HCT116 (cell line): ENCODE measurements at regions not wholly inside any gene's neighbourhood (a gene's known extent, or its start where the extent isn't known, plus 50 kb on each side); places are given as distances from the start of the nearest gene placed in this dataset.
"Not testable (repeated sequence)": the region's sequence is repeated elsewhere in the genome, so short reads cannot be mapped to it uniquely, and the experiment has no call there.

ENCODE experiments used
- ATAC-seq: fragments of 200-7000 bp; cut with Tn5 transposase; 2 replicates; pipeline ENCODE4 v1.9.1; 2020; ENCODE audit warnings: mild to moderate bottlenecking, moderate library complexity
- BruUV-seq: library from RNA; stranded (reverse); fragments of 400-500 nt; replicated peaks from 2 replicates; lab custom pipeline; 2021; lab: Mats Ljungman, UMichigan
- CTCF ChIA-PET: fragments of 300-600 bp; sonication (Branson Sonifier 250); formaldehyde crosslinking; loops from one replicate; lab custom pipeline; 2021; ENCODE audit warnings: antibody characterized with exemption; lab: Charles Lee
- POLR2A ChIA-PET: fragments of 300-600, 350-600 bp; sonication (Branson Sonifier 250); formaldehyde crosslinking; loops from one replicate; lab custom pipeline; 2021; ENCODE audit warnings: antibody characterized with exemption; lab: Charles Lee
- RAD21 ChIA-PET, 2 experiments: fragments of 300-600 bp; sonication (Branson Sonifier 250); formaldehyde crosslinking; loops; one replicate each; lab custom pipeline; 2023; ENCODE audit warnings: low total read pairs in 2 of 2; ENCODE audit not compliant: uncharacterized antibody in 2 of 2, unreplicated experiment in 2 of 2, low non-redundant PET in 1 of 2; lab: Charles Lee
- DNase-seq: peaks from one replicate; pipeline ENCODE4 v3.0.0-alpha.2; 2010; ENCODE audit warnings: low read depth, low spot score
- H2AFZ ChIP-seq: fragments of 200-600 bp; shearing (Covaris generic), sonication (generic); 2 replicates; pipeline ENCODE4 v1.6.1; 2017; ENCODE audit warnings: low read depth, mixed run types, mixed read lengths, antibody characterized with exemption, low read length; ENCODE audit not compliant: poor library complexity, severe bottlenecking
- H3K27ac ChIP-seq: 2 replicates; pipeline ENCODE4 v1.5.1; 2012; ENCODE audit warnings: low read depth, low read length
- H3K27me3 ChIP-seq: fragments of 200-600 bp; sonication (generic); 2 replicates; pipeline ENCODE4 v1.6.1; 2016; ENCODE audit warnings: mixed run types, low read length, mixed read lengths; ENCODE audit not compliant: insufficient read depth
- H3K36me3 ChIP-seq, 2 experiments: fragments of 200-500 bp in 1 of 2; fragments of 200-600 bp in 1 of 2; sonication (Bioruptor generic) in 1 of 2; sonication (generic) in 1 of 2; 2 replicates each; pipeline versions ENCODE4 v1.5.1 to v1.6.1; 2014 to 2016; ENCODE audit warnings: low read length in 2 of 2, inconsistent platforms in 1 of 2, mixed read lengths in 1 of 2, mixed run types in 1 of 2; ENCODE audit not compliant: insufficient read depth in 2 of 2, control insufficient read depth in 1 of 2
- H3K4me1 ChIP-seq, 2 experiments: fragments of 200-600 bp in 1 of 2; sonication (generic) in 1 of 2; 2 replicates each; pipeline versions ENCODE4 v1.5.1 to v1.6.1; 2012 to 2017; ENCODE audit warnings: low read length in 2 of 2, inconsistent platforms in 1 of 2, mild to moderate bottlenecking in 1 of 2, mixed read lengths in 1 of 2, mixed run types in 1 of 2, moderate library complexity in 1 of 2; ENCODE audit not compliant: insufficient read depth in 2 of 2, control insufficient read depth in 1 of 2
- H3K4me2 ChIP-seq: fragments of 200-600 bp; sonication (generic); 2 replicates; pipeline ENCODE4 v1.6.1; 2017; ENCODE audit warnings: mixed run types, low read length, mixed read lengths
- H3K4me3 ChIP-seq, 2 experiments: fragments of 200-600 bp in 1 of 2; sonication (generic) in 1 of 2; replicated peaks in 1 of 2; 2 replicates each; pipeline ENCODE4 v1.5.1; 2011 to 2016; ENCODE audit warnings: low read length in 2 of 2, control low read depth in 1 of 2, low read depth in 1 of 2, mild to moderate bottlenecking in 1 of 2, mixed read lengths in 1 of 2, mixed run types in 1 of 2
- H3K79me2 ChIP-seq: fragments of 200-600 bp; sonication (generic); 2 replicates; pipeline ENCODE4 v1.6.1; 2017; ENCODE audit warnings: mild to moderate bottlenecking, mixed run types, low read length, moderate library complexity, mixed read lengths; ENCODE audit not compliant: insufficient read depth
- H3K9ac ChIP-seq: fragments of 200-600 bp; sonication (generic); 2 replicates; pipeline ENCODE4 v1.6.1; 2016; ENCODE audit warnings: low read length, mixed read lengths
- H3K9me2 ChIP-seq: fragments of 200-600 bp; sonication (generic), shearing (Covaris generic); 2 replicates; pipeline ENCODE4 v1.6.1; 2017; ENCODE audit warnings: mixed run types, mild to moderate bottlenecking, moderate library complexity; ENCODE audit not compliant: insufficient read depth
- H3K9me3 ChIP-seq, 2 experiments: fragments of 200-500 bp in 1 of 2; fragments of 200-600 bp in 1 of 2; sonication (Bioruptor generic) in 1 of 2; sonication (generic) in 1 of 2; 2 replicates each; pipeline ENCODE4 v1.6.1; 2014 to 2017; ENCODE audit warnings: low read length in 2 of 2, mixed read lengths in 2 of 2, inconsistent platforms in 1 of 2, low read depth in 1 of 2, mild to moderate bottlenecking in 1 of 2, mixed run types in 1 of 2, moderate library complexity in 1 of 2; ENCODE audit not compliant: control insufficient read depth in 1 of 2, insufficient read depth in 1 of 2
- H4K20me1 ChIP-seq: fragments of 200-600 bp; sonication (generic), shearing (Covaris generic); 2 replicates; pipeline ENCODE4 v1.6.1; 2017; ENCODE audit warnings: mixed run types, mild to moderate bottlenecking, moderate library complexity; ENCODE audit not compliant: insufficient read depth
- CBX3 ChIP-seq: IDR thresholded peaks from 2 replicates; pipeline ENCODE4 v1.6.1; 2012; ENCODE audit warnings: low read depth
- EZH2 ChIP-seq: fragments of 200-600 bp; sonication (generic); IDR thresholded peaks from 2 replicates; pipeline ENCODE4 v1.6.1; 2017; ENCODE audit warnings: antibody characterized with exemption, mixed run types
- EZH2phosphoT487 ChIP-seq: fragments of 200-600 bp; IDR thresholded peaks from 2 replicates; pipeline ENCODE4 v1.6.1; 2018; ENCODE audit warnings: antibody characterized with exemption, borderline replicate concordance
- FOSL1 ChIP-seq: IDR thresholded peaks from 2 replicates; pipeline ENCODE4 v1.6.1; 2012; ENCODE audit warnings: low read depth
- JUND ChIP-seq: IDR thresholded peaks from 2 replicates; pipeline ENCODE4 v1.6.1; 2012
- POLR2A ChIP-seq: IDR thresholded peaks from 2 replicates; pipeline ENCODE4 v1.7.0; 2011; ENCODE audit warnings: borderline replicate concordance; ENCODE audit not compliant: insufficient read depth, insufficient read length; ENCODE audit errors: extremely low read depth
- SP1 ChIP-seq: IDR thresholded peaks from 2 replicates; pipeline ENCODE4 v1.6.1; 2012; ENCODE audit warnings: low read depth
- SRF ChIP-seq: IDR thresholded peaks from 2 replicates; pipeline ENCODE4 v1.6.1; 2012; ENCODE audit warnings: low read depth
- TCF7L2 ChIP-seq: IDR thresholded peaks from 2 replicates; pipeline ENCODE4 v1.7.0; 2011; ENCODE audit warnings: borderline replicate concordance, inconsistent platforms; ENCODE audit not compliant: insufficient read depth, insufficient read length; ENCODE audit errors: extremely low read depth
- ZFX ChIP-seq: fragments of 450-650 bp; IDR thresholded peaks from 2 replicates; pipeline ENCODE4 v1.6.1; 2017
- intact Hi-C: fragments of 100-400 bp; cut with micrococcal nuclease; formaldehyde crosslinking; loops from 2 replicates; pipeline ENCODE4 v1.10.0; 2022
- TF ChIP-seq, protein P1 (sequence below), 3 experiments: fragments of 200-600 bp in 1 of 3; sonication (generic) in 1 of 3; IDR thresholded peaks in 2 of 3; conservative IDR thresholded peaks in 1 of 3; 2 replicates each; pipeline ENCODE4 v1.5.1; 2012 to 2017; ENCODE audit warnings: low read depth in 2 of 3, low read length in 2 of 3, antibody characterized with exemption in 1 of 3, borderline replicate concordance in 1 of 3, control low read depth in 1 of 3, mild to moderate bottlenecking in 1 of 3, mixed read lengths in 1 of 3, mixed run types in 1 of 3, moderate library complexity in 1 of 3; ENCODE audit not compliant: insufficient read depth in 1 of 3
- TF ChIP-seq, protein P2 (sequence below): IDR thresholded peaks from 2 replicates; pipeline ENCODE4 v1.6.1; 2012

DNA sequence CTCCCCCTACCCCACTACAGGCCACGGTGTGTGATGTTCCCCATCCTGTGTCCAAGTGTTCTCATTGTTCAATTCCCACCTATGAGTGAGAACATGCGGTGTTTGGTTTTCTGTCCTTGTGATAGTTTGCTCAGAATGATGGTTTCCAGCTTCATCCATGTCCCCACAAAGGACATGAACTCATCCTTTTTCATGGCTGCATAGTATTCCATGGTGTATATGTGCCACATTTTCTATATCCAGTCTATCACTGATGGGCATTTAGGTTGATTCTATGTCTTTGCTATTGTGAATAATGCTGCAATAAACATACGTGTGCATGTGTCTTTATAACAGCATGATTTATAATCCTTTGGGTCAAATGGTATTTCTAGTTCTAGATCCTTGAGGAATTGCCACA, 573.4 kb downstream of the TMTC2 start:
- CTCF ChIA-PET, H3K36me3 ChIP-seq, H3K27ac ChIP-seq, H3K9ac ChIP-seq, H3K79me2 ChIP-seq, H4K20me1 ChIP-seq, RAD21 ChIA-PET, H3K9me2 ChIP-seq, H3K4me2 ChIP-seq, H3K4me3 ChIP-seq, H3K4me1 ChIP-seq, H3K27me3 ChIP-seq, DNase-seq, BruUV-seq, H2AFZ ChIP-seq, POLR2A ChIA-PET, H3K9me3 ChIP-seq, ATAC-seq: not testable (repeated sequence)
- intact Hi-C loops, result loop anchor here (5.0 kb wide), 1 partner anchor 573 kb away; the partner anchor contains the start of gene TMTC2

DNA sequence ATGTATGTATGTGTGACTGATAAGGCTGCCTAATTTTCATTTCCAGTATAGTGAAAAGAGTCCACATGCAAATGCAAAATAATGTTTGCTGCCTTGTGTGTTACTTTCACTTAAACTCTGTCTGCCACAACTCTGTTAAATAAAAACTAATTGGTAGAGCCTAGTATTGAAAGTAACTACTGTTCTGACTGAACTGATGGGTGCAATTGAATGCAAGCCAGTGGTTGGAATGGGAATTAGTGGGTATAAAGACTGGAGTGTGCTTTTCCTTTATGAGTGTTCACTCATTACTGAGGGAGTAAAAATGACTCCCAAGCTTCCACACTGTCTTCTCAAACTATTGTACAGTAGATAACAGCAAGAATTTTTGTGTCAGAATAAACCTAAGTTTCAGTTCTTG, 571.0 kb downstream of the TMTC2 start:
- H3K36me3 ChIP-seq, result no peaks in the 10 kb centered on the region
- no peak overlapping the region for H3K4me3 ChIP-seq
- no peaks in the 10 kb centered on the region for H4K20me1 ChIP-seq
- RAD21 ChIA-PET, result no interaction called here
- H3K4me2 ChIP-seq, result no peak overlapping the region
- POLR2A ChIA-PET, result no interaction called here
- no TSS peak for BruUV-seq
- H3K27ac ChIP-seq, result no peak overlapping the region
- no peak for DNase-seq
- H3K27me3 ChIP-seq, result no peaks in the 10 kb centered on the region
- no peaks in the 10 kb centered on the region for H3K9me3 ChIP-seq
- H2AFZ ChIP-seq, result no peak overlapping the region
- no peak for ATAC-seq
- no peak overlapping the region for H3K9ac ChIP-seq
- CTCF ChIA-PET, result no interaction called here
- TF ChIP-seq CBX3 (no peak), SRF (no peak), FOSL1 (no peak), ZFX (no peak), POLR2A (no peak), JUND (no peak), EZH2 (no peak), SP1 (no peak), TCF7L2 (no peak), EZH2phosphoT487 (no peak)
- TF ChIP-seq, protein P1, sequence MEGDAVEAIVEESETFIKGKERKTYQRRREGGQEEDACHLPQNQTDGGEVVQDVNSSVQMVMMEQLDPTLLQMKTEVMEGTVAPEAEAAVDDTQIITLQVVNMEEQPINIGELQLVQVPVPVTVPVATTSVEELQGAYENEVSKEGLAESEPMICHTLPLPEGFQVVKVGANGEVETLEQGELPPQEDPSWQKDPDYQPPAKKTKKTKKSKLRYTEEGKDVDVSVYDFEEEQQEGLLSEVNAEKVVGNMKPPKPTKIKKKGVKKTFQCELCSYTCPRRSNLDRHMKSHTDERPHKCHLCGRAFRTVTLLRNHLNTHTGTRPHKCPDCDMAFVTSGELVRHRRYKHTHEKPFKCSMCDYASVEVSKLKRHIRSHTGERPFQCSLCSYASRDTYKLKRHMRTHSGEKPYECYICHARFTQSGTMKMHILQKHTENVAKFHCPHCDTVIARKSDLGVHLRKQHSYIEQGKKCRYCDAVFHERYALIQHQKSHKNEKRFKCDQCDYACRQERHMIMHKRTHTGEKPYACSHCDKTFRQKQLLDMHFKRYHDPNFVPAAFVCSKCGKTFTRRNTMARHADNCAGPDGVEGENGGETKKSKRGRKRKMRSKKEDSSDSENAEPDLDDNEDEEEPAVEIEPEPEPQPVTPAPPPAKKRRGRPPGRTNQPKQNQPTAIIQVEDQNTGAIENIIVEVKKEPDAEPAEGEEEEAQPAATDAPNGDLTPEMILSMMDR (IDR thresholded peaks at IDR 0.05 in 2 of 3, conservative IDR thresholded peaks at IDR 0.05 in 1 of 3; ENCODE audit: borderline replicate concordance in 1 of 3, insufficient read depth in 1 of 3, low read depth in 2 of 3, low read length in 2 of 3), result no peak
- TF ChIP-seq, protein P2, sequence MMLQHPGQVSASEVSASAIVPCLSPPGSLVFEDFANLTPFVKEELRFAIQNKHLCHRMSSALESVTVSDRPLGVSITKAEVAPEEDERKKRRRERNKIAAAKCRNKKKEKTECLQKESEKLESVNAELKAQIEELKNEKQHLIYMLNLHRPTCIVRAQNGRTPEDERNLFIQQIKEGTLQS, result no peak
- H3K9me2 ChIP-seq, result no peaks in the 10 kb centered on the region
- H3K79me2 ChIP-seq, result no peaks in the 10 kb centered on the region
- intact Hi-C loops, result no loop called here
- no peaks in the 10 kb centered on the region for H3K4me1 ChIP-seq
